SU-DHL-6 (cell line): ENCODE measurements at regions not wholly inside any gene's neighbourhood (a gene's known extent, or its start where the extent isn't known, plus 50 kb on each side); places are given as distances from the start of the nearest gene placed in this dataset.

Experiments used
- H2AFZ ChIP-seq: fragments of 200-600 bp; sonication (generic); 2 replicates; pipeline ENCODE4 v1.6.1; 2014; ENCODE audit warnings: low read depth, mild to moderate bottlenecking, moderate library complexity, mixed read lengths, antibody characterized with exemption, low read length; ENCODE audit not compliant: severe bottlenecking
- H3F3A ChIP-seq: fragments of 200-600 bp; shearing (Covaris generic); 2 replicates; pipeline ENCODE4 v1.6.0; 2016; ENCODE audit warnings: antibody characterized with exemption, mild to moderate bottlenecking; ENCODE audit not compliant: insufficient read depth
- H3K27ac ChIP-seq: fragments of 200-600 bp; sonication (generic); 2 replicates; pipeline ENCODE4 v1.5.1; 2016; ENCODE audit warnings: low read depth, mild to moderate bottlenecking, low read length, moderate library complexity, mixed read lengths
- H3K27me3 ChIP-seq: fragments of 200-600 bp; sonication (generic), shearing (Covaris generic); 2 replicates; pipeline ENCODE4 v1.6.0; 2014; ENCODE audit warnings: mild to moderate bottlenecking, low read length
- H3K36me3 ChIP-seq: fragments of 200-600 bp; sonication (generic); 2 replicates; pipeline ENCODE4 v1.6.1; 2014; ENCODE audit warnings: mild to moderate bottlenecking, low read length, mixed read lengths
- H3K4me2 ChIP-seq: fragments of 300-600, 200-600 bp; shearing (Covaris generic), sonication (generic); 2 replicates; pipeline ENCODE4 v1.6.0; 2014; ENCODE audit warnings: low read length, low read depth, mild to moderate bottlenecking; ENCODE audit not compliant: poor library complexity, severe bottlenecking
- H3K4me3 ChIP-seq: fragments of 200-600 bp; sonication (generic); 2 replicates; pipeline ENCODE4 v1.5.1; 2014; ENCODE audit warnings: antibody characterized with exemption, low read length, mild to moderate bottlenecking, mixed read lengths; ENCODE audit not compliant: insufficient read depth, poor library complexity, severe bottlenecking
- H3K79me2 ChIP-seq: fragments of 200-600 bp; sonication (generic); 2 replicates; pipeline ENCODE4 v1.6.1; 2014; ENCODE audit warnings: mild to moderate bottlenecking, low read length, moderate library complexity; ENCODE audit not compliant: insufficient read depth
- H3K9ac ChIP-seq: fragments of 200-600 bp; sonication (generic); 2 replicates; pipeline ENCODE4 v1.7.0; 2014; ENCODE audit warnings: mild to moderate bottlenecking, low read length
- H3K9me2 ChIP-seq: fragments of 200-600 bp; sonication (generic); replicated peaks from 2 replicates; pipeline ENCODE4 v1.6.1; 2014; ENCODE audit warnings: low read length; ENCODE audit not compliant: insufficient read depth
- H3K9me3 ChIP-seq: fragments of 200-600 bp; sonication (generic); 2 replicates; pipeline ENCODE4 v1.6.1; 2014; ENCODE audit warnings: low read length, mixed read lengths; ENCODE audit not compliant: insufficient read depth
- H4K20me1 ChIP-seq: fragments of 200-600 bp; sonication (generic); 2 replicates; pipeline ENCODE4 v1.6.1; 2014; ENCODE audit warnings: low read depth, mild to moderate bottlenecking, antibody characterized with exemption, low read length, moderate library complexity, mixed read lengths
- CTCF ChIP-seq: fragments of 200-600 bp; sonication (generic); IDR thresholded peaks from one replicate; pipeline ENCODE4 v1.5.1; 2017; ENCODE audit warnings: antibody characterized with exemption, mild to moderate bottlenecking, low read length, moderate library complexity; ENCODE audit not compliant: insufficient read depth, poor library complexity, severe bottlenecking
- EZH2phosphoT487 ChIP-seq: fragments of 200-600 bp; sonication (generic), shearing (Covaris generic); conservative IDR thresholded peaks from 2 replicates; pipeline ENCODE4 v1.6.1; 2018; ENCODE audit warnings: mild to moderate bottlenecking, antibody characterized with exemption, low read length, moderate library complexity, mixed read lengths

DNA sequence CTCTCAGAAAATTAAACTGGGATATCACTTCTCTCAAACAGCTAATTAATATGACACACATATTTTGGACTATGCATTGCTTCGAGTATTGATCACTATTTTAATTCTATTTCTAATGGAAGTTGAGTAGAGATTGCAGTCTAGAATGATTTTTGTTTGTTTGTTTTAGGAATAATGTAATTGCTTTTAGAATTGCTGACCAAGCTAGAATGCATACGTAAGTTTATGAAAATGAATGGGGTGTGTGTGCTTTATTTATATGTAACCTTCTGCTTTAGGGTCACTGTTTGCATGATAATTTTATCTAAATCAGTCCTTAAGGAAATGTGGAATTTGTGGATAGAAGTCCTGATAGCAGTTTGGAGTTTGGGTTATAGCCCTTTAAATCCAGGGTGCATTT lies 371.4 kb downstream of the NR2F2 start:
- TF ChIP-seq EZH2phosphoT487: no peak
- no peak for TF ChIP-seq CTCF
- H3K9ac ChIP-seq: no peak overlapping the region
- no peak overlapping the region for H3K27ac ChIP-seq
- H3K27me3 ChIP-seq: no peaks in the 10 kb centered on the region
- no peaks in the 10 kb centered on the region for H4K20me1 ChIP-seq
- H2AFZ ChIP-seq: no peak overlapping the region
- H3K4me2 ChIP-seq: no peak overlapping the region
- no peaks in the 10 kb centered on the region for H3K36me3 ChIP-seq
- no peaks in the 10 kb centered on the region for H3K9me2 ChIP-seq
- no peak overlapping the region for H3K4me3 ChIP-seq
- H3K79me2 ChIP-seq: no peaks in the 10 kb centered on the region
- no peaks in the 10 kb centered on the region for H3F3A ChIP-seq
- H3K9me3 ChIP-seq: no peaks in the 10 kb centered on the region

GRCh38 chr15:96702589-96702988 lies 372.1 kb downstream of the NR2F2 start:
- H3K4me3 ChIP-seq: no peak overlapping the region
- no peak for TF ChIP-seq EZH2phosphoT487
- TF ChIP-seq CTCF: no peak
- H4K20me1 ChIP-seq: no peaks in the 10 kb centered on the region
- H3K9ac ChIP-seq: no peak overlapping the region
- H3K9me2 ChIP-seq: no peaks in the 10 kb centered on the region
- H3K27ac ChIP-seq: no peak overlapping the region
- no peaks in the 10 kb centered on the region for H3K36me3 ChIP-seq
- H3K4me2 ChIP-seq: no peak overlapping the region
- no peaks in the 10 kb centered on the region for H3F3A ChIP-seq
- H3K9me3 ChIP-seq: no peaks in the 10 kb centered on the region
- H2AFZ ChIP-seq: no peak overlapping the region
- no peaks in the 10 kb centered on the region for H3K79me2 ChIP-seq
- no peaks in the 10 kb centered on the region for H3K27me3 ChIP-seq

DNA sequence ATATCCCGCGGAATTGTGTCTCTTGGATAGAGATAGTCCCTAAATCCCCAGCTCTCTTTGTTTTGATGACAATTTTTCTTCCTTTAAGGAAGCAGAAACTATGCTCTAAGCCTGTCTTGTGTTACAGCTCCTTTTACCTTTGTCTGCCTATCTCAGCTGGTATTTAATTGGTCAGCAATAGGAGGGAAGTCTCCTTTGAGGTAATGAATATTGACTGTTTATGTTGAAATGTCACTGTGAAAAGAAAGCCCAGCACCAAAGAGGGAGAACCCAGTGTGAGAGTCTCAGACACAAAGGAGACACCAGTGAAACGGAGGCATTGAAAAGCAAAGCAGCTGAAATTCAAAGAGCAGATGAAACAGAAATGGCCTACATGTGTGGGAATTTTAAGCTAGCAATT lies 372.6 kb downstream of the NR2F2 start:
- H3K79me2 ChIP-seq: no peaks in the 10 kb centered on the region
- no peaks in the 10 kb centered on the region for H3K36me3 ChIP-seq
- no peak overlapping the region for H2AFZ ChIP-seq
- TF ChIP-seq CTCF (no peak), EZH2phosphoT487 (no peak)
- H3K27ac ChIP-seq: no peak overlapping the region
- H3F3A ChIP-seq: no peaks in the 10 kb centered on the region
- no peaks in the 10 kb centered on the region for H3K9me3 ChIP-seq
- no peaks in the 10 kb centered on the region for H3K9me2 ChIP-seq
- H3K27me3 ChIP-seq: no peaks in the 10 kb centered on the region
- H3K4me2 ChIP-seq: no peak overlapping the region
- no peak overlapping the region for H3K9ac ChIP-seq
- H3K4me3 ChIP-seq: no peak overlapping the region
- H4K20me1 ChIP-seq: no peaks in the 10 kb centered on the region
